ENCODE measurements at regions not wholly inside any gene's neighbourhood (a gene's known extent, or its start where the extent isn't known, plus 50 kb on each side); places are given as distances from the start of the nearest gene placed in this dataset.

DNA sequence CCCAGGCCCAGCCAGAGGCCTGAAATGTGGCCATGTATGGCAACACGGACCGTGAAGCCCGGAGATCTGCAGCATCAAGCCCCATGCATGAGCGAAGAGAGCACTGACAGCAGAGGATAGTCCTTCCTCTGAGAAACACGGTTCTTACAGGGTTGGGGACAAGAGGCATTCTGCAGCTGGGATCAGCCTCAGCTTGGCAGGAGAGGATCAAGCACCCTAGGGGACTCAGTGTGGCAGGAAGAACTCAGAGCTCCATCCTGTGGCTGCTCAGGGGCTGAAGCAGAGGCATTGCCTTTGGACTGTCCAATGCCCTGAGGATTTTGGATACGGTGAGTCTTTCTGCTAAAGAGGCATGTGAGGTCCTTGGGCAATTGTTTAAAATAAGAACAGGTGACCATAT, 368.7 kb downstream of the ZNF516 start:
- no peak for DNase-seq (ENCODE audit: low spot score)

DNA sequence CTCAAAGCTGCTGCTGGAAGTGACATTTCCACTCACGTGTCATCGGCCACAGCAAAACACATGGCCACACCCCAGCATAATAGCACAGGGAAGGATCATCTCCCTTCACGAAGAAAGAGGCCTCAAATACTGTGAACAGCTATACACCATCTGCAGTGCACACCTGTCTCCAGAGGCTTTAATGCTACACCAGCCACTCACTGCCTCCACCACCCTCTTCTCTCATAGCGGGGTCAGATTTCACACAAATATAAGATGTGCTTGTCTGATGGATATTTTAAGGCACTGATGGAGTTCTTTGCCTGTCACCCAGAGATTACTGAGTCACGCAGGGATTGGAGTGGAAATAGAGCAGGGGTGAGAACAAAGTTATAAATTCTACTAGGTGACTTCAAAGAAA, 374.0 kb downstream of the ZNF516 start:
- DNase-seq (ENCODE audit: low spot score): no peak

DNA sequence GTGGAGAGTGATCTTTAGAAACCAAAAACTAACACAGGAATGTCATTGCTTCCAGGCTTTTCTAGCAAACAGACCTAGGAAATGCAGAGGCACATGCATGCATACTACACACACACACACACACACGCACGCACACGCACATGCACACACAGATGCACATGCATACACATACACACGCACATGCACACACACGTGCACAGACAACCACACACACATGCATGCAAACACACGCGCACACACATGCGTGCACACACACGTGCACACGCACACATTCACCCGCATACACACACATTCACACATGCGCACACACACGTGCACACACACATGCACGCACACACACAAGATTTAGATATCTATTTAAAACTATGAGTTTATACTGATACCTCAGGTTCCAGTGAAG, 379.5 kb downstream of the ZNF516 start:
- DNase-seq (ENCODE audit: low spot score): no peak

DNA sequence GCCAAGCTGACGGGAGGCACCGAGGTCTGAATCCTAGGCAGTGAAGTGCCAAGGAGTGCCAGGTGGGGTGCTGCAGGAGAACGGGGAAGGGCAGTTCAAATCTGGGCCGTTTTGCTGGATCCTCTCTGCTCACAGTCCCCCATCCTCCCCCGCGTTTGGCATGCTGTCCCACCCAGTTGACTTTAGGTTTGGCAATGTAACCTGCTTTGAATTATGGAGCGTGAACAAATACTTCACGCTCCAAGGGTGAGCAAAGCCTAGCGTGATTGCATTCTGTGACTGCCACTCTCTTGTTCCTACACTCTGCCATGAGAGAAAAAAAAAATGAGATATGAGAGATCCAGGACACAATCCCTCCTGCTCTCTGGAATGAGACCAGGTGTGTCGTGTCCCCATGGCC, 381.9 kb downstream of the ZNF516 start:
- DNase-seq (ENCODE audit: low spot score): no peak

DNA sequence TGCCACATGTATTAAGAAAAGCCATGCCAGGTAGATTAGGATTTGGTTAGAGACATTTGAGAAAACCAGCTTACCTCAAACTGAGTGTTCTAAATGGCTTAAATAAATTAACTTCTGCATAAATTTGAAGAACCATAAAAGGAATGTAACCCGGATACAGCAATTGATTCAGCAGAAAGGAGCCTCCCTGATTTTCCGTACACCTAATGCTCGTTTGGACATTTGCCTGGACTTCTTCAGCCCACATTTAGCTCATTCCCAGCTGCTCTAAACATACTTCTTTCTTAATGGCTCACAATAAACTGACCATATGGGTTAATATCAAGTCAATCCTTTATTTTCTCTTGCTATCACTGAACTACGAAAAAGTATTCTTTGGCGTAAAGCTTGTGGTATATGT, 392.4 kb downstream of the ZNF516 start:
- DNase-seq (ENCODE audit: low spot score): no peak

DNA sequence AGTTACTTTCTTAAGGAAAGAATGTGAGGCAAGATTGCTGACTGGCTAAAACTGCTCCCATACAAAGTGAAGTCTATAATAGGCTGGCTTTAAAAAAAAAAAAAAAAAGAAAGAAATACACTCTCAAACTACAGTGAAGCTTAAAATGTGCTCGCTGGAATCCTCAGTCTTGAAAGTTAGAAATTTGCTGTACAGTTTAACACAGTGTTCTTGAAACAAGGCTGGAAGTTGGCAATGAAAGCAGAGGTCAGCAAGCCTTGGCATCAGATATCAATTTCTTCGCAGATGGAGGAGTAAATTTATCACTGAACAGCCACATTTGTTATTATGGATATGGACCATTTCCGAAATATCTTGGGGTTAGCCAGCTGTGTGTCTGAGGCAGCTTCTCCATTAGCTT, 392.9 kb downstream of the ZNF516 start:
- no peak for DNase-seq (ENCODE audit: low spot score)

DNA sequence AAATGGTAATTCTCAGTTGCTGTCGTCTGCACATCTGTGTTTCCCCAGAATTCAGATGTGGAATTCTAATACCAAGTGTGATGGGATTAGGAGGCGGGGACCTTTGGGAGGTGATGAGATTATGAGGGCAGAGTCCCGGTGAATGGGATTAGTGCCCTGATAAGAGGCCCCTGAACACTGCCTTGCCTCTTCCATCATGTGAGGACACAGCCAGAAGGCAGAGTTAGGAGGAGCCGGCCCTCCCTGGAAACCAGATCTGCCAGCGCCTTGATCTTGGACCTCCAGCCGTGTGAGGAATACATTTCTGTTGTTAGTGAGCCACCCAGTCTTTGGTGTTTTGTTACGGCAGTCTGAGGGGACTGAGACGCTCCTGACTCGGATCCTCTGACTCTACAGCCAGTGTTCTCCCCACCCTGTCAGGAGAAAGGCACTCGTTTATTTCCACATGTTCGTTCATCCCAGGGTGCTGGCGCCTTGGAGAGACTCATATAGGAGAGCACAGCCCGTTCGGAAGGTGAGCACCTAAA, 395.0 kb downstream of the ZNF516 start:
- no peak for DNase-seq (ENCODE audit: low spot score)

DNA sequence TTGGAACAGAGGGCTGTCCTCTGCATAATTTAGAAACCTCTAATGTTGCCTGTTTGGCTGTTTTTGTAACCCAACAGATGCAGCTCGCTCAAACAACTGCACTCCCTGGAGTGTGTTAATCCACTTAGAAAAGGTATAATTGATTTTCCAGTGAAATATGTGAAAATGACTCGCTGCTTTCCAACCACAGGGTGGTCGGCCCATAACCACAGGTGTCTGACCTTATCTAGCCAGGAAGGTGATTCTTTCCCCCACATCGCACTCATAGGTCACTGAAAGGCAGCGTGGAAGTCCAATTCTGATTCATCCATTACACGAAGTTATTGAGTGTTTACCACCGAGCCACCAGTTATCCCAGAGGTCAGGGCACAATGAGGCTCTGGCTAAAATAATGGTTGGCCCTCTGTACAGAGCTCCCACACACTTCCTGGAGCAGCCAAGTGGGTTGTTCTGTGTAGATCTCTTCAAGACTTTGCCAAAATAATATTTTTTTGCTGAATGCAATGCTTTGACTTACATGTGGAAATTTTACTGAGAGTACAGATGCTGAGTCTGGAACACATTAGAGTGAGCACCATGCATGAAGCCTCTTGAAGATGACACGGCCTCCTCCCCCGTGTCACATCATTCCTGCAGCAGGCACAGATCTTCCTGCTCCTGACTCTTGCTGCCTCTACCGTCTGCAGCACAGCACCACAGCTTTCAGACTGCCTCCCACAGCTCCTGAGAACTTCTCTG, 396.2 kb downstream of the ZNF516 start:
- no peak for DNase-seq (ENCODE audit: low spot score)

DNA sequence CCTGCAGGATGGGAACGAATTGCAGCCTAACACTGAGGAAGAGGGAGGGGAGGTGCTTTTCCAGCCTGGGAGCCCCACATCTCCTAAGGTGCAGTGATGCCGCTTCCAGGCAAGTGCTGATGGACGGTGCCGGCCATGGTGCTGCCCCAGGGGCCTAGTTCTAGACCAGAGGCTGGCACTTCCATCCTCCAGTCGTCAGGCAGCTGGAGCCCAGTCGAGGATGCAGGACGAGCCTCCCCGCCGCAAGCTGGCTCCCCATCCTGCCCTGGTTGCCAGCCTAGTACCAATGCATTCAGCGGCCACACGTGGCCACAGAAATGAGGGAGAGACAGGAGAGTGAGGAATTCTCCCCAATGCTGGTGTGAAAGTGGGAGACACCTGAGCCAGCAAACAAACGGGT, 413.5 kb downstream of the ZNF516 start:
- DNase-seq (ENCODE audit: low spot score): no peak

DNA sequence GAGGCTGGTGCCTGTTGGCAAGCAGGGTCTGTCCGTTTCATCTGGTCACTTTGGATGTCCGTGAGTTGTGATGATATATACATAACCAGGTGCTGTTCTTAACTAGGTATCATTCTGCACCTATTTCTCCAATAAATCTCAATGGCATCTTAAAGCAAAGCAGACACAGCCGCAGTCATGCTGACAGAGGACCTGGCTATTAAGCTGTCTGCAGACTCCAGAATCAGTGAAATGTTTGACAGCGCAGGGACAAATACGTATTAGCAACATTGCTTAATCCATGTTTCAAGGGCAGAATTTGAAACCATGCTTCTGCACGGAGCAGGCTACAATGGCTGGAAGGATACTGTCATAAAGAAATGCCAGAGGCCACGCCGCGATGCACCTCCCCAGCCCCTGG, 414.6 kb downstream of the ZNF516 start:
- DNase-seq (ENCODE audit: low spot score): no peak

DNA sequence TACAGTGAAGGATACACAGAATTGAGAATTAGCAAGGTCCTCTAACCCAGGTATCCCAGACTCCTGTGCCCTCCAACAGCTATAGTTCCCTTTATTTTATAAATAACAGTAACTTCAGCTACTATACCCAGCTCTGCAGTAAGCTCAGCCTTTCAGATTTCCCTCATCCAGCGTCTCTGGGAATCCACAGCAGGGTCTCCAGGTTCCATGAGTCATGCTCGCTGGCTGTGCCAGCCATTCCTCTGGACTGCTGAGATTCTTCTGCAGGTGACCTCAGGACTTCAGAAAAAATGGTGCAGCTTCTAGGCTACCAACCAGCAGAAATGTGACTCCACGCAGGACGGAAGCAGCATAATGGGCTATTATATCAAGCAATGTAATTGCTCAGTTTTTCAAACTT, 419.3 kb downstream of the ZNF516 start:
- DNase-seq (ENCODE audit: low spot score): no peak

DNA sequence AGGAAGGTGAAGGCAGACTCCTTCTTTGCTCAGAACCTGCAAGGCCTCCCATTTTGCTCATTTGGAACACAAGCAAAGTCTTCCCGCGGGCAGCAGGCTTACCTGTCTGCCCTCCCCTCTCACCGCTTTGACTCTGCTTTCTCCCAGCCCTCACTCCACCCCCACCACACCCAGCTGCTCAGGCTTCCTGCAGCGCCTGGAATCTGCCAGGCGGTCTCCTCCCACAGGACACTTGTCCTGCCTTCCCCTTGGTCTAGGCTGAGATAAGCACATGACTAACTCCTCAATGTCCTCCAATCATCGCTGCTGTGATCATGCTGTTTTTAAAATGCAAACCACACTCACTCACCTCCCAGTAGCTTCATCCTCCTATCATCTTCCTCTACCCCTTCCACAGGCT, 430.0 kb downstream of the ZNF516 start:
- no peak for DNase-seq (ENCODE audit: low spot score)

DNA sequence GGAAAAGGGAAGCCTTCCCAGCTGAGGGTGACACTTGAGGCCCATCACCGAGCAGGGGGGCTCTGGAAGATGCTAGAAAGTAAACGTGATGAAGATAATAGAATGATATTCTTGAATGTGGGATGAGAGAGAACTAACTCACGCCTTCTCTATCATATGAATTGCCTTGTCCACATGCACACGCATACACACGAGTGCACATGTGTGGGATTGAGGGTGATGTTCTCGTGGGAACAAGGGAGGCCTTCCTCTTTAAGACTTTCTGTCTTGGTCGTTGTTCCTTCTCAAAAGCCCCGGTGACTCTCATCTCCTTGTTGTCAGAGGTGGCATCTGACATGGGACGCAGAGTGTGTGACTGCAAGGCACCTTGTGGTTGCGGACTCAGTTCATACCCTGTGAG, 436.9 kb downstream of the ZNF516 start:
- DNase-seq (ENCODE audit: low spot score): no peak

DNA sequence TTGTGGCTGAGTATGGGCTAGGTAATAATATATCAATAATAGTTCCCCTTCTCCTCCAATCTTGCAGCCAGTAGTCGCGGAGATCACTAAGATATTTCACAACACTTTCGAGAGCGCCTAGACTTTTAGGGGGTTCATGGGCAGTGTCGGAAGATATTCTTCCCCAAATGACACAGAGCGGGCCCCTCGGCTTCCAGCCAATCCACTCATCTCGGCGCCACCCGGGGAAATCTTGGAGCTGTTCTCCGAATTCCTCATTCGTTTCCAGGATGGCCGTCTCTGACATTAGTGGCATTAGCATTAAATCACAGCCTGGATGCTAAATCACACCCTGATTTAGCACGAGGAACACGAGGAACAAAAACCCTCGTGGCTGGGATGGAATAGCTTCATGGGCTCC, 437.7 kb downstream of the ZNF516 start:
- no peak for DNase-seq (ENCODE audit: low spot score)

DNA sequence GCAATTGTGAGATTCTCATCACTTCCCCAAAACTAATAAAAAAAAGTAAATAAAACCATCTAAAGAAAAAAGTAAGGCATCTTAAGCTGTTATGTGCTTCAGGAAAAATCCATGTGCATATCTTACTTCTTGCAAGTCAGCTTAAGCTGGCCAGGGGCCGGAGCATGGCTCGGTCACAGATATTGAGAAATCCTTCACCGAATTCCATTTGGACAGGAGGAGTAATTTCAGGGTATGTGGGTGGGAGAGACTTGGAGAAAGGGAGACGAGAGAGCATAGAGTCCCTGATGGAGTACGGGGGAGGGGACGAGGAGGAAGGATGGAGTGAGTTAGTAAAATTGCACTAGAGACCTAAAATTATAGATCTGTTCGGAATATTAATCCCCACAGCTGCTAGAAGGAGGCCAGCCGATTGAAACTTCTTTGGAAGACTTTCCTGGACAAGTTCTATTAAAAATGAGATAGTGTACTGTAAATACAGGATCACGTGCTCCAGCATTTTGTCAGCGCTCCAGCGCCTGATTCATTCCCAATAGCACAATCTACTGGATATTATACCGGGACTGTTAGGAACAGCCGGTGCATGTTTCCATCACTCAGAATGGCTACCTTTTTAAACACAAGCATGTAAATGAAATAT, 438.5 kb downstream of the ZNF516 start:
- DNase-seq (ENCODE audit: low spot score): no peak

DNA sequence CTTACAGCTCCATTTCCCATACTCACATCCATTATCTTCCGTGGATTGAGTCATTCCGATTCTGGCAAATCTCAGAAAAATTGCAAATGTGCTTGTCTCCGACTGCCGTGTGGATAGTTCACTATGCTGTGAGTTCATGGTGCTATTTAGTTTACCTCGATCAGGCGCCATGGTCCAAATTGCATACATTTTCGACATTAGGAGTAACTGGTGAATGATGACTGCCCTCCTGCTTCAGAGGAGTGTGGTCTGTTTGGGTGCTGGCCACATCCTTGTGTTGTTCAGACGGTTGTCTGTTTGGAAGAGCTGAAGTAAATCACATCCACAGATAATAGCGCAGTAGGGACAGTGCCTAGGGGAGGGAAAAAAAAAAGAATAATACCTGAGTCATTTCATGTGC, 439.5 kb downstream of the ZNF516 start:
- DNase-seq (ENCODE audit: low spot score): no peak

DNA sequence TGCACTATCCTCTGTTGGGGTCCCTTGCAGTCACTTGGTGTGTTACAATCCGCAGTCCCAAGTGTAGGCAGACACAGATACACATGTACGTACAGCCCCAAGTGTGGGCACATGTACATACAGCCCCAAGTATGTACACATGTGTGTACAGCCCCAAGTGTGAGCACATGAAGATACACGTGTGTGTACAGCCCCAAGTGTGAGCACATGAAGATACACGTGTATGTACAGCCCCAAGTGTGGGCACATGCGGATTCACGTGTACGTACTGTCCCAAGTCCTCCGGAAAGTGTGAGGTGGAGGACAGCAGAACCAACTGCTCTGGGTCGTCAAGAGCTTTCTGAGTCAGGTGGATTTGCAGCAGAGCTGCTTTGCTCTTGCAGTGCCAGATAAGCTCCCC, 440.0 kb downstream of the ZNF516 start:
- no peak for DNase-seq (ENCODE audit: low spot score)

DNA sequence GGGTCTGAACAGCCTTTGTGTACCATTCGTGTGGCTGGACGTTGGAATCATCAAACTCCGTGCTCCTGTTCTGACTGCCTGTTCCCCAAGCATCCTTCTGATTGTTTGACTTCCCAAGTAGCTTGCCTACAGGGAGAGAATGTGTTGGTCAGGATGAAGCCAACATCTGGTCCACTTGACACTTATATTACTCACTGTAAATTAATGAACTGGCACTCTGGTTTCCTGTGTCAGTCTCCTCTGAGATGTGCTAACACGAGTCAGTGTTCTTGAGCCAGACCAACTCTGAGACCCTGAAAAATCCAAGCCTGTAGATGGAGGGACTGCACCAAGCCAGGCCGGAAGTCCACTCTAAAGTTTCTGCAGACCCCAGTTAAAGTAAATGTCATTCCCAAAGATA, 440.9 kb downstream of the ZNF516 start:
- DNase-seq (ENCODE audit: low spot score): no peak

DNA sequence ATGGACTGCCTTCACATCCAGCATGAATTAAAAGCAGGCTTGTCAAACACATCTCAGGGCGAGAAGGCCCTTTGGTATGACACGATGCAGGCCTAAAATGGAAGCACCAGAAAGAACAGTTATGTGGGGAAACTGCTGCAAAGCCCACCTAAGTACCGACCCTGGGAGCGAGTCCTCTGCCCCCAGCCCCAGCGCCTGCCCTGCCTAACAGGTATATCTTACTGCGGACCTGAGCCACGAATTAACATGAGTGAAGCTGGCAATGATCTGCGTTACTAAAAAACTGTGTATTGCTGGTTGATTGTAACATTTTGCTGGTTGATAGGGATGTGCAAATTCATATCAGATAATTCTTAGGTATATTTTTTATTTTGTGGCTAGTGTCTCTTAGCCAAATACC, 441.5 kb downstream of the ZNF516 start:
- DNase-seq (ENCODE audit: low spot score): no peak

DNA sequence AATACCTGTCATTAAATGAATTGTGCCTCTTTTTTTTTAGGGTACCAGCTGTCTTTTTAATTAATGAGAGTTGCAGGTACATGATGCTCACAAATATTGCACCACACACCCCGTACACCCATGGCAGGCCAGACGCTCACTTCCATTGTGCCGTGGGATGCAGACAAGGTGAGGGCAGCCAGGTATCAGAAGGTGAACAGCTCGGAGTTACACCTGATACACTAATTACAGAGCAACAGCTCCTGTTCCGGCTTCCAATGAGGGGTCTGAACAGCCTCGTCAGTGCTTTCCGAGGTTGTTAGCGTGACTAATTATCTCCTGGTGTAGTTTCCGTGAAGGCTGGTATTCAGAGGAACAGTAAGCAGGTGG, 442.8 kb downstream of the ZNF516 start:
- DNase-seq (ENCODE audit: low spot score): no peak

DNA sequence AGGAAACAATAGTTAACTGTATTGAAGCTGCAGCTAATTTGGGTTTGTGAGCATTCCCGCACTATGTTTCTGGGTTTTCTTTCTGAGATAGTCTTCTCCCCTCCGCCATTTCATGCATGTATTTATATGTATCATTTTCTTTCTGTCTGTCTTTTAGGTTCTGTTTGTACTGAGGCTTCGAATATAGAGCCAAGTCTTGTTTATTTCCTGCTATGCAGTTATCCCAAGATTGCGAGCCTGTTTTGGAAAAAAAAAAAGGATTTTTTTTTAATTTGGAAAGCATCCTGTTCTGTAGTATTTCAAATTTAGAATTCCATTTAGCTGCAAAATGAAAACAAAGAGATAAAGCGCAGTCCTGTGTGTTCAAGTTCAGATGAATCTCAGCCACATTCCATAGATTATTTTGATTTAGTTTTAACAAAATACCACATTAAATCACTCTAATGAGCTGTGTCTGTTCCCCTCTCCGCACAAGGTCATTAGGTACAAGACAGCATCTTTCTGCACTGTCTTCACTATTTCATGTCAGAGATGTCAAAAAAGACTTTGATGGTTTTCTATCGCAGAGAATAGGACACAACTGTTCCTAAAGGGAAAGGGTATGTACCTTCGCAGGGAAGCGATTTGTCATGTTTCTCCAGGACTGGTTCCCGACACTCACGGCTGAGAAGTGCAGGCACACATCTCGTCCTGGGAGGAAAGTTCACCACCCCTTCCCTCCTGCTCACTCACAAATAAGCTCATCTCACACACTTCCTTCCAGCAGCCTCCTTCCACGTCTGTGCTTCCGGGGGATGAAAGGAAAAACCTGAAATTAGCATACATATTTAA, 443.4 kb downstream of the ZNF516 start:
- no peak for DNase-seq (ENCODE audit: low spot score)

DNA sequence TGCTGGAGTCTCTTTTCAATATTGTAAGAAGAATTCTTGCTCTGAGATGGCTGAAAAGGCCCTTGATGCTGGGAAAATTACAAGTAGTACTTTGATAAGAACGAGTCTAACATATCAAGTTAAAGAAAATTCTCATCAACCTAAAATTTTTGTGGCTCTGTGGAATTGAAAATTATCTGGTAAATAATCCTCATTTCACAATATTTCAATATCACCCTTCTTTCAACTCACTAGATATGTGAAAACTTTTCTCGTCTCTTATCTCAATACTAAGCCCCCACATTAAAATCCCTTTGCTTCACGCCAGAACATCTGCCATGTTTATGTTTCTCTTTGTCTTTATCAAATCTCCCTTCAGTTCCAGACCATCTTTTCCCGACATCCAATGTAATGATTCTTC, 448.8 kb downstream of the ZNF516 start:
- no peak for DNase-seq (ENCODE audit: low spot score)

DNA sequence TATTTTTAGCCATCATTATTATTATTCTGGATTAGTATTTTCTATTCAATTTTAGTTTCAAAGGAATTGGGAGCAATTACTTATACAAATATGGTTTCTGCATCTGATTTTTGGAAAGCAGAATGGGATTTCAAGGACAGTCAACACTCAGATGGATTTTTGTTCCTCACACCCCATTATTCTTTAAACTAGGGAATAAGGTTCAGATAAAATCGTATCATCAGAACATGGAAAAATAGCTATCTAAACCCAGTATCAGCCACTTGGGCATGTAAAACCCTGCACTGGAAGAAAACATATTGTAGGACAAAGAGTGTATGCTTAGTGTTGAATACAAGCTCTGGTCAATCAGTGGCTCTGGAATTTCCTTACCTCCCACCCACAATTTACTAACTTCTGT, 452.5 kb downstream of the ZNF516 start:
- DNase-seq (ENCODE audit: low spot score): no peak
